ENCODE measurements at regions not wholly inside any gene's neighbourhood (a gene's known extent, or its start where the extent isn't known, plus 50 kb on each side); places are given as distances from the start of the nearest gene placed in this dataset.
"Not testable (repeated sequence)": the region's sequence is repeated elsewhere in the genome, so short reads cannot be mapped to it uniquely, and the experiment has no call there.

DNA sequence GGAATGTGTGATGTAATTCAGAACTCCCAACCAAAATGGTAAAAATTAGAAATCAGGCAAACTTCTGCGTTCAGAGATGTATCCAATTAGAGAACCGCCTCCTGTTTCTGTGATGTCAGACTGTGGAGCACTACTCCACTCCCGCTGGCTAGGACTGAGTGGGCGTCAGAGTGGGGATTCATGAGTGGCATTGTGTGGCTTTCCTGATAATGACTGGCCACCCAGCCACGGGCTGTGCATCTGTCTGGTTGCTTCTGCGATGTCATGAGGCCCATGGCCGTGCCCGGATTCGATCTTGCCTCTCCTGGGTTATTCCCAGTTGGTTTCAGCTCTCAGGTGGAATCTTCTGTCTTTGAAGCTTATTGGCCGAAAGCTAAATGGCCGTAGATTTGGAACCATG is 87.1 kb upstream of the KCNA1 start:
- peaks cover 0 to 4% of the 10 kb centered on the region in 2 donors for H3K36me3 Mint-ChIP-seq
- H3K27ac Mint-ChIP-seq: peak overlapping the region in 1 of 6 donors; percentile 34
- DNase-seq (no peak), ATAC-seq (ENCODE audit: low read depth in 2 of 2) (no peak)
- H3K27me3 Mint-ChIP-seq: no peaks in the 10 kb centered on the region
- no peaks in the 10 kb centered on the region for H3K9me3 Mint-ChIP-seq
- H3K4me3 Mint-ChIP-seq: peak overlapping the region in 1 of 8 donors; percentile 6
- H3K4me1 Mint-ChIP-seq: peaks cover 75 to 91% (median 87%) of the 10 kb centered on the region in 3 donors

DNA sequence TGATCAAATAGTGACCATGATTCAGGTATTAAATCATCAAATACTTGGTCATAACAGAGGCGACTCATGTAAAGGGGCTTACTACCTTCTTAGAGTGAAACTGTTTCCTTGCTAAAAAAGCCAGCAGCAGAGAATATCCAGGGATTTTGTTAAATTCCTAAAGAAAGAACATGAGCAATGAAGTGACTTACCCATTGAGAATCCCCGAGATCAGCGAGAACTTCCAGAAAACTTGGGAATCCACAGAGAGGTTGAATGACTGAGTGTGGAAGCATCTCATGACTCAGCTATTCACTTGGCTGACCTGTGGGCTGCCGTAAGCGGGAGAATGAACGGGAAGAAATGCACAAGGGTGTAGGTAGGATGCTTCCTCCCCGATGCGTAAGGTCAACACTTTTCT is 85.3 kb upstream of the KCNA1 start:
- no peaks in the 10 kb centered on the region for H3K9me3 Mint-ChIP-seq
- peak overlapping the region in 1 of 6 donors; percentile 16 for H3K27ac Mint-ChIP-seq
- H3K36me3 Mint-ChIP-seq: peaks cover 0 to 4% of the 10 kb centered on the region in 2 donors
- ATAC-seq (ENCODE audit: low read depth in 2 of 2) (no peak), DNase-seq (no peak)
- H3K27me3 Mint-ChIP-seq: no peaks in the 10 kb centered on the region
- H3K4me3 Mint-ChIP-seq: peak overlapping the region in 2 of 8 donors; percentile 16 to 52
- peaks cover 78 to 90% (median 88%) of the 10 kb centered on the region in 3 donors for H3K4me1 Mint-ChIP-seq

DNA sequence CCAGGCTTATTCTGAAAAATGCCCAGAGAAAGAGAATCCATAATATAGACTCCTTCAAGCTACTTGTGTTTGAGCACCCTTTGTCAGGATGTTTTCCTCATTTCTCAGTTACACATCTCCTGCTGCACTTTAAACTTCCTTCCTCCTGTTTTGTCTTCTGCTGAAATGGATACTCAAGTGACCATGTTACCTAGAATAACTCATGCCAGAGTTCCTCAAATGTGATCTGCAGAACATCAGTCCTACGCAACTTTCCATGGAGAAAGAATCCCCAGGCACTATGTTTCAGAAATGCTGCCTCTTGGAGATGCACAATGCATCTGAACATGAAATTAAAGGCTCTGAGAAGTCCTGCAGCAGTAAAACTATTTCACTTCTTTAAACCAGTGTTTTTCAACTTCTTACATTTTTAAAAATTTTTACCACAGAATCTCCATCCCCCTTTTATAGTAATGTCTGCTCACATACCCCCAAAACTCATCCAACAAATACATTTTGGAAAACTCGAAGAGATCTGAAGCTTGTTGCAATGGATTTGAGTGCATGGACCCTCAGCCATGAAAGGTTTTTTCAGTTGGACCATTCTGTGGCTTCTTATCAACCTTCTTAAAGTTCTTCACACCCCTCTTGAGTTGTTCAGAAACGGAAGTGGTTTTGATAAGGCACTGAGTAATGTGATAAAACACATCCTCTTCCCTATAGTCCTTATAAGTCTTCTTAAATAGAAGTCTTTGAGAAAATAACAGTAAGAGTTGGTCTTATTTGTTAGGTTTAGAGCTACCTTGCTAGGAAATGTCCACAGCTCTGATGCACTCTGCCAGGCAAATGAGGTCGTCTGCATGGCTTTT is 84.5 kb upstream of the KCNA1 start:
- Mint-ChIP-seq H3K4me1 (peaks cover 79 to 90% (median 88%) of the 10 kb centered on the region in 3 donors), H3K4me3 (peak overlapping the region in 7 of 8 donors; percentile 34 to 79 (median 52)), H3K27me3 (no peaks in the 10 kb centered on the region), H3K27ac (peak overlapping the region; percentile 11 to 73 (median 50)), H3K9me3 (no peaks in the 10 kb centered on the region), H3K36me3 (peaks cover 0 to 4% of the 10 kb centered on the region in 2 donors)
- peak; percentile 9 to 17 for ATAC-seq (ENCODE audit: low read depth in 2 of 2)
- DNase-seq: peak; percentile 38

DNA sequence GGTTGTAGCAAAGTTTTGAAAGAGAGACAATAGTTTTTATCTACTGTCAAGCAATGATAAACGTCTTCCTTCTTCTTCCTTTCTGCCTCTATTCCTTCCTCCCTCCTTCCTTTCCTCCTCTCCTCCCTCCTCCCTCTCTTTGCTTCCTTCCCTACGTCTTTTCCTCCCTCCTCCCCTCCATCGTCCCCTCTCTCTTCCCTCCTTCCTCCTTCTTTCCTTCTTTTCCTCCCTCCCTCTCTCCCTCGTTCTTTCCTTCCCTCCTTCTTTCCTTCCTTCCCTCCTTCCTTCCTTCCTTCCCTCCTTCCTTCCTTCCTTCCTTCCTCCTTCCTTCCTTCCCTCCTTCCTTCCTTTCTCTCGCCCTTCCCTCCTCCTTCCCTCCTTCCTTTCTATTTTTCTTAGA is 82.8 kb upstream of the KCNA1 start:
- Mint-ChIP-seq H3K27ac (peak overlapping the region in 5 of 6 donors; percentile 73 to 92 (median 87)), H3K9me3 (no peaks in the 10 kb centered on the region), H3K27me3 (no peaks in the 10 kb centered on the region), H3K4me1 (peaks cover 81 to 89% (median 85%) of the 10 kb centered on the region in 3 donors), H3K36me3 (peaks cover 0 to 4% of the 10 kb centered on the region in 2 donors), H3K4me3 (peak overlapping the region in 3 of 8 donors; percentile 14 to 53 (median 28))
- no peak for ATAC-seq (ENCODE audit: low read depth in 2 of 2)
- DNase-seq: no peak

- ATAC-seq (ENCODE audit: low read depth in 2 of 2): no peak
These were observed 81.5 kb upstream of the KCNA1 start for GRCh38 chr12:4828176-4828575.

GRCh38 chr12:4829161-4829792 is 80.4 kb upstream of the KCNA1 start:
- Mint-ChIP-seq H3K9me3 (peaks cover 0 to 4% (median 2%) of the 10 kb centered on the region in 7 donors), H3K27me3 (no peaks in the 10 kb centered on the region), H3K36me3 (peaks cover 0 to 4% of the 10 kb centered on the region in 2 donors), H3K4me1 (peaks cover 82 to 88% (median 87%) of the 10 kb centered on the region in 3 donors), H3K4me3 (peak overlapping the region; percentile 76 to 91 (median 88)), H3K27ac (peak overlapping the region; percentile 92 to 99 (median 97))
- peak; percentile 83 for DNase-seq
- ATAC-seq (ENCODE audit: low read depth in 2 of 2): peak; percentile 88 to 94

More at GRCh38 chr12:4828176-4828575, 81.5 kb upstream of the KCNA1 start:
- Mint-ChIP-seq H3K27ac (peak overlapping the region; percentile 92 to 99 (median 97)), H3K36me3 (peaks cover 0 to 4% of the 10 kb centered on the region in 2 donors), H3K9me3 (peaks cover 0 to 1% (median under 1%) of the 10 kb centered on the region in 7 donors), H3K27me3 (no peaks in the 10 kb centered on the region), H3K4me1 (peaks cover 84 to 91% (median 89%) of the 10 kb centered on the region in 3 donors), H3K4me3 (peak overlapping the region in 7 of 8 donors; percentile 76 to 91 (median 87))
- DNase-seq: no peak

DNA sequence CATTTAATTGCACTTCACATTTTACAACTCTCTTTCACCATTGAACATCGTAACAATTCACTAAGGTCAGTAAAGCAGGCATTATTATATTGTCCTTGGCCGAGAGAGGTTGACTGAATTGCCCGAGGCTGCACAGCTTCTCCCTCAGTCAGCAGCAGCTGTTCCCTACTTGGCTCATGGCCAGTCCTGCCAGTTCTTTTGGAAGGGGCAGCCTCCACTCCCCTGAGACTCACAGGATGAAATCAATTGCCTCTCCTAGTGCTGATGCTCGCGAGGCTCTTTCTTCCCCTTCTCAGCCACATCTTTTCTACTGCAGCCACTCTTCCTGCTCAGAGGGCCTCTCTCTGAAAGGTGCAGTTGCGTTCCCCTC is 79.9 kb upstream of the KCNA1 start:
- Mint-ChIP-seq H3K27ac (peak overlapping the region; percentile 92 to 99 (median 97)), H3K9me3 (peaks cover 0 to 4% (median 2%) of the 10 kb centered on the region in 7 donors), H3K4me3 (peak overlapping the region; percentile 76 to 91 (median 88)), H3K27me3 (no peaks in the 10 kb centered on the region), H3K4me1 (peaks cover 78 to 83% (median 82%) of the 10 kb centered on the region in 3 donors), H3K36me3 (peaks cover 0 to 4% of the 10 kb centered on the region in 2 donors)
- peak; percentile 2 to 3 for ATAC-seq (ENCODE audit: low read depth in 2 of 2)
- no peak for DNase-seq

DNA sequence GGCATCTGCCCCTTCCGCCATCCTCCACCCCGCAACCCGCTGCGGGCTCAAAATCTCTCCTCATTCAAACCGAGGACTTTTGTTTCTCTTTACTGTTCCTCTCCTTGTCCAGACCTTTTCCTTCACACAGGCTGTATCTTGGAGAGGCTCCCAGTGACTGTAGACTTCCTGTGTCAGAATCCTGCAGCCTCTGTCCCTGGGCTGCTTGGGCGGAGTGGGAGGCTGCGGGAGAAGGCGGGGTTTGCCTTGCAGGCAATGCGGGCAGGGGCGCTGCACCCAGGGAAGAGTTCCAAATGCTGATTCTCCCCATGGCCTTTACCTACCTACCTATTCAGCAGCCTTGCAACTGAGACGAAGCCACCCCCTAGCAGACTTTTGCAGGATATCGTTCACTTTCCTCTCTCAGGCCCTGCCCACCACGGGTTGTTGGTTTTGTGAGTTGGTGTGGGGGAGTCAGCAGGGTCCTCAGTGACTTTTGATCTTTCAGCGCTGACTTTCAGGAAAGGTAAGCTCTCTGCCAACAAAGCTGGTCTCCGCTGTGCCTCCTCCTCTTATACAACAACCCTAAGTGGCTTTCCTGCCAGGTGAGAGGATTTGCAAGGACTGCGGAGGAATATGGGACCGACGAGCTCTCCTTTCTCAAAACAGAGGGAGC is 79.0 kb upstream of the KCNA1 start:
- Mint-ChIP-seq H3K4me1 (peaks cover 72 to 74% (median 73%) of the 10 kb centered on the region in 3 donors), H3K36me3 (no peaks in the 10 kb centered on the region), H3K27me3 (no peaks in the 10 kb centered on the region), H3K4me3 (peak overlapping the region in 7 of 8 donors; percentile 72 to 91 (median 87)), H3K9me3 (peaks cover 0 to 4% (median 2%) of the 10 kb centered on the region in 7 donors), H3K27ac (peak overlapping the region; percentile 21 to 99 (median 94))
- no peak for DNase-seq
- no peak for ATAC-seq (ENCODE audit: low read depth in 2 of 2)

GRCh38 chr12:4833053-4833452 is 76.7 kb upstream of the KCNA1 start:
- ATAC-seq (ENCODE audit: low read depth in 2 of 2): no peak
- Mint-ChIP-seq H3K9me3 (peaks cover 0 to 4% (median 2%) of the 10 kb centered on the region in 7 donors), H3K4me1 (peaks cover 49 to 55% (median 50%) of the 10 kb centered on the region in 3 donors), H3K27me3 (no peaks in the 10 kb centered on the region), H3K4me3 (peak overlapping the region in 3 of 8 donors; percentile 55 to 60 (median 59)), H3K27ac (peak overlapping the region in 1 of 6 donors; percentile 80), H3K36me3 (no peaks in the 10 kb centered on the region)
- DNase-seq: no peak

DNA sequence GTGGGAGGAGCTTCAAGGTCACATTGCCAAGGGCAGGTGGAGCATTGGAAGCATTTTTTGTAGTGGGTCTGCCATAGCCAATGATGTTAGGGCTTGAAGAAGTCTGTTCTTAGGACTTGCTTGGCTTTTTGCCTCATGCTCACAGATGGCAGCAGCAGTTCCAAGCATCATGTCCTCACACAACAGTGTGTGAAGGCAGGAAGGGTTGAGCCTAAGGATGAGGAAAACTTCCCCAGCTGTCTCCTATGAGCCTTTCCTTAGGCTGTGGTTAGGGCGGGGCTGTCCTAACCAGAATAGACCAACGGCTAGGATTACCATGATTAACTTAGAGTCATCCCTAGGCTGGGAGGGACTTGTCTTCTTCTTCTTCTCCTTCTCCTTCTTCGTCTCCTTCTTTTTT is 76.2 kb upstream of the KCNA1 start:
- DNase-seq (no peak), ATAC-seq (ENCODE audit: low read depth in 2 of 2) (no peak)
- Mint-ChIP-seq H3K4me1 (peaks cover 45 to 51% (median 45%) of the 10 kb centered on the region in 3 donors), H3K4me3 (peak overlapping the region in 1 of 8 donors; percentile 59), H3K9me3 (peaks cover 0 to 5% (median 2%) of the 10 kb centered on the region in 7 donors), H3K27ac (peak overlapping the region in 1 of 6 donors; percentile 80), H3K27me3 (no peaks in the 10 kb centered on the region), H3K36me3 (no peaks in the 10 kb centered on the region)

GRCh38 chr12:4842401-4842800 is 67.3 kb upstream of the KCNA1 start:
- Mint-ChIP-seq H3K9me3 (peaks cover 4 to 14% (median 12%) of the 10 kb centered on the region in 7 donors), H3K4me1 (peaks cover 10 to 20% (median 13%) of the 10 kb centered on the region in 3 donors), H3K36me3 (peaks cover 0 to 18% of the 10 kb centered on the region in 2 donors), H3K27ac (peak overlapping the region; percentile 25 to 83 (median 52)), H3K4me3 (peak overlapping the region in 2 of 8 donors; percentile 7 to 71)
- ATAC-seq (ENCODE audit: low read depth in 2 of 2) (peak; percentile 92 to 98), DNase-seq (peak; percentile 23)
- H3K27me3 Mint-ChIP-seq: not testable (repeated sequence)

DNA sequence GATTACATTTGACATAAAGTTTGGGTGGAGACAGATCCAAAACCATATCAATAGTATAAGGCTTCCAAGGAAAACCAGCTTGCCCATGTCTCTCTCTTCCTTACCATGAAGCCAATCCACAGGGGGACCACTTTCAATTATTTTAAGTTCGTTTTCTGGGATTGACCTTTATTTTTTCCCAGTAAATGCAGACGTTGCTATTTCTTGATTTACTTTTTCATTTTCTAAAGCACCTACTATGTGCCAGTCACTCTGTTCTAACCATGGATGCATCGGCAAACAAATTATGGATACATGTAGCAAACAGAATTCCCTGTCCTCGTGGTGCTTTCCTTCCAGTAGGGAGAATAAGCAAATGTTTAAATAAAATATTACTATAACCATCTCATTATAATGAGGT is 65.8 kb upstream of the KCNA1 start:
- H3K27ac Mint-ChIP-seq: peak overlapping the region in 1 of 6 donors; percentile 21
- ATAC-seq (ENCODE audit: low read depth in 2 of 2) (no peak), DNase-seq (no peak)
- H3K27me3 Mint-ChIP-seq: no peaks in the 10 kb centered on the region
- H3K36me3 Mint-ChIP-seq: peaks cover 0 to 18% of the 10 kb centered on the region in 2 donors
- H3K4me3 Mint-ChIP-seq: no peak overlapping the region
- peaks cover 4 to 14% (median 10%) of the 10 kb centered on the region in 7 donors for H3K9me3 Mint-ChIP-seq
- H3K4me1 Mint-ChIP-seq: peaks cover 10 to 17% (median 13%) of the 10 kb centered on the region in 3 donors

GRCh38 chr12:4847713-4848112 is 62.0 kb upstream of the KCNA1 start:
- H3K27ac Mint-ChIP-seq: no peak overlapping the region
- H3K9me3 Mint-ChIP-seq: peaks cover 0 to 7% (median 2%) of the 10 kb centered on the region in 7 donors
- H3K4me1 Mint-ChIP-seq: peaks cover 2 to 10% (median 9%) of the 10 kb centered on the region in 3 donors
- no peak for ATAC-seq (ENCODE audit: low read depth in 2 of 2)
- peaks cover 0 to 3% of the 10 kb centered on the region in 2 donors for H3K36me3 Mint-ChIP-seq
- DNase-seq: no peak
- no peak overlapping the region for H3K4me3 Mint-ChIP-seq
- no peaks in the 10 kb centered on the region for H3K27me3 Mint-ChIP-seq
